ENCODE measurements at regions not wholly inside any gene's neighbourhood (a gene's known extent, or its start where the extent isn't known, plus 50 kb on each side); places are given as distances from the start of the nearest gene placed in this dataset.

- Histone ChIP-seq H3K4me1 (ENCODE audit: control insufficient read depth, insufficient read depth, low read length, poor library complexity, severe bottlenecking) (no peaks in the 10 kb centered on the region), H3K9me3 (ENCODE audit: control insufficient read depth, low read length) (no peaks in the 10 kb centered on the region), H3K27me3 (replicated peaks; ENCODE audit: control insufficient read depth, insufficient read depth, low read length, poor library complexity, severe bottlenecking) (no peaks in the 10 kb centered on the region), H3K36me3 (ENCODE audit: control insufficient read depth, insufficient read depth, low read length) (no peaks in the 10 kb centered on the region), H3K27ac (ENCODE audit: insufficient read depth, low read length, poor library complexity, severe bottlenecking) (no peak overlapping the region), H3K4me3 (ENCODE audit: insufficient read depth, low read depth, low read length, poor library complexity, severe bottlenecking) (no peak overlapping the region)
- no peak for DNase-seq
Observed at GRCh38 chr7:68576366-68576765, 1021.9 kb upstream of the AUTS2 start.

DNA sequence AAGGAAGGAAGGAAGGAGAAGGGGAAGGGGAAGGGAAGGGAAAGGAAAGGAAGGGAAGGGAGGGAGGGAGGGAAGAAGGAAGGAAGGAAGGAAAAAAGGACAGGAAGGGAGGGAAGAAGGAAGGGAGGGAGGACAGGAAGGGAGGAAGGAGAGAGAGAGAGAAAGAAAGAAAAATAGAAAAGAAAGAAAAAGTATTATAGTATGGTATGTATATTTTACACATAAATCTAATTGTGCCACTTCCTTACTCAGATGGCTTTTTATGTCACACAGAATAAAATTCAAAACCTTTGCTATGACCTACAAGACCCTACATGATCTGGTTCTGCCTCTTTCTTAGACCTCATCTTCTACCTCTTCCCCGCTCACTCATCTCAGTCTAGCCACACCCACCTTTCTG is 1016.9 kb upstream of the AUTS2 start:
- Histone ChIP-seq H3K27ac (ENCODE audit: insufficient read depth, low read length, poor library complexity, severe bottlenecking) (no peak overlapping the region), H3K36me3 (ENCODE audit: control insufficient read depth, insufficient read depth, low read length) (no peaks in the 10 kb centered on the region), H3K27me3 (replicated peaks; ENCODE audit: control insufficient read depth, insufficient read depth, low read length, poor library complexity, severe bottlenecking) (no peaks in the 10 kb centered on the region), H3K4me1 (ENCODE audit: control insufficient read depth, insufficient read depth, low read length, poor library complexity, severe bottlenecking) (no peaks in the 10 kb centered on the region), H3K9me3 (ENCODE audit: control insufficient read depth, low read length) (no peaks in the 10 kb centered on the region), H3K4me3 (ENCODE audit: insufficient read depth, low read depth, low read length, poor library complexity, severe bottlenecking) (no peak overlapping the region)
- no peak for DNase-seq

DNA sequence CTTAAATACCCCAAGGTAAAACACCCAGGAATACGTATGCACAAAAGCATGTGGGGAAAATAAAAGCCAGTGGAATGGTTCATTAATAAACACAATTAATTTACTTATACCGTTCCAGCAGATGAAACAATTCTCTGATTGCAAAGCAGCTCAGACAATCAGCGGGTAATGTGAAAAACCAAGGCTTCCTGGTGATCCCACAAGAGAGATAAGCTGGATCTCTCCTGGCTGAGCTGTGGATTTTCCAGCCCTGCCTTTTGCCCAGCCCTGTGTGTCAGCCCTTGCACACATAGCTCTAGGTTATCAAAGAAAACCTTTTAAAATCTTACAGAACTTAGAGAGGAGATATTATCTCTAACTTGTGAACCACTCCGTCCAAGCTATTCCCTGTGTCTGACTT is 1010.7 kb upstream of the AUTS2 start:
- H3K27ac ChIP-seq (ENCODE audit: insufficient read depth, low read length, poor library complexity, severe bottlenecking): no peak overlapping the region
- no peaks in the 10 kb centered on the region for H3K27me3 ChIP-seq (replicated peaks; ENCODE audit: control insufficient read depth, insufficient read depth, low read length, poor library complexity, severe bottlenecking)
- DNase-seq: no peak
- no peak overlapping the region for H3K4me3 ChIP-seq (ENCODE audit: insufficient read depth, low read depth, low read length, poor library complexity, severe bottlenecking)
- no peaks in the 10 kb centered on the region for H3K9me3 ChIP-seq (ENCODE audit: control insufficient read depth, low read length)
- H3K36me3 ChIP-seq (ENCODE audit: control insufficient read depth, insufficient read depth, low read length): no peaks in the 10 kb centered on the region
- no peaks in the 10 kb centered on the region for H3K4me1 ChIP-seq (ENCODE audit: control insufficient read depth, insufficient read depth, low read length, poor library complexity, severe bottlenecking)

DNA sequence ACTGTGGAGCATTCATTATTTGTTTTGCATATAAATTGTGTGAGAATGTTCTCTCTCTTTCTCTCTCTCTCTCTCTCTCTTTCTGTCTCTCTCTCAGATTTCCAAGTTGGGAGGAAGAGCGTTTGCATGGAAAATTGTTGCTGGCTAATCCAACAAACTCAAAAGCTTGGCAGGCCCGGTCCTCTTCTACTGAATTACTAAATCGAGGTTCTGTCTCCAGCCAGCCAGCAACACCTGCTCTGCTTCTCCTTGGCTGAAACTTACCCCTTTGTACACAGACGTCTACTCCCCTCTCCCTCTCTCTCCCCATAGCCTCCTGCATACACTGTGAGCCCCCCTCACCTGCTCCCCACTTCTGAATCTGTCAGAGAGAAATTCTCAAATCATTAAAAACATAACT is 996.4 kb upstream of the AUTS2 start:
- Histone ChIP-seq H3K27me3 (replicated peaks; ENCODE audit: control insufficient read depth, insufficient read depth, low read length, poor library complexity, severe bottlenecking) (no peaks in the 10 kb centered on the region), H3K4me1 (ENCODE audit: control insufficient read depth, insufficient read depth, low read length, poor library complexity, severe bottlenecking) (no peaks in the 10 kb centered on the region), H3K36me3 (ENCODE audit: control insufficient read depth, insufficient read depth, low read length) (no peaks in the 10 kb centered on the region), H3K4me3 (ENCODE audit: insufficient read depth, low read depth, low read length, poor library complexity, severe bottlenecking) (no peak overlapping the region), H3K27ac (ENCODE audit: insufficient read depth, low read length, poor library complexity, severe bottlenecking) (no peak overlapping the region), H3K9me3 (ENCODE audit: control insufficient read depth, low read length) (no peaks in the 10 kb centered on the region)
- no peak for DNase-seq

- no peaks in the 10 kb centered on the region for H3K27me3 ChIP-seq (replicated peaks; ENCODE audit: control insufficient read depth, insufficient read depth, low read length, poor library complexity, severe bottlenecking)
Observed at GRCh38 chr7:68604541-68604940, 993.7 kb upstream of the AUTS2 start.

DNA sequence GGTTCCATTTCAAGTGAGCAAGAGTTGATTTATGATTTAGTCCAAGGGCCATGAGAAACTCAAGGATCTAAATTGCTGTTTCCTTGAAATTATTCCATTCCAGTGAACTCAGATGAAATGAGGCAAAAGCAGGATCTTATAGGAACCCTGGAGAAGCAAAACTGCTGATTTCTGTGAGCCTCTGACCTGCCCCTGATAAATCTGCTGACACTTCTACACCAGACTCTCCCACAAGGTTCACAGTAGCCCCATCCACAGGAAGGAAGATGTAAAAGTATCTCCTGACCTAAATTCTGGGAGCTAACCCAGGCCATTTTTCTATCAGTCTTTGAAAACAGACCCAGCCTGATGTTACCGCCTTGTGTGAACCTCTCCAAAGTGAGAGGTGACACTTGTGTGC is 987.6 kb upstream of the AUTS2 start:
- DNase-seq: no peak
- Histone ChIP-seq H3K36me3 (ENCODE audit: control insufficient read depth, insufficient read depth, low read length) (no peaks in the 10 kb centered on the region), H3K9me3 (ENCODE audit: control insufficient read depth, low read length) (peaks cover 7% of the 10 kb centered on the region), H3K27ac (ENCODE audit: insufficient read depth, low read length, poor library complexity, severe bottlenecking) (no peak overlapping the region), H3K4me3 (ENCODE audit: insufficient read depth, low read depth, low read length, poor library complexity, severe bottlenecking) (no peak overlapping the region), H3K27me3 (replicated peaks; ENCODE audit: control insufficient read depth, insufficient read depth, low read length, poor library complexity, severe bottlenecking) (no peaks in the 10 kb centered on the region), H3K4me1 (ENCODE audit: control insufficient read depth, insufficient read depth, low read length, poor library complexity, severe bottlenecking) (no peaks in the 10 kb centered on the region)

More at GRCh38 chr7:68604541-68604940, 993.7 kb upstream of the AUTS2 start:
- H3K27ac ChIP-seq (ENCODE audit: insufficient read depth, low read length, poor library complexity, severe bottlenecking): no peak overlapping the region
- no peaks in the 10 kb centered on the region for H3K4me1 ChIP-seq (ENCODE audit: control insufficient read depth, insufficient read depth, low read length, poor library complexity, severe bottlenecking)
- H3K9me3 ChIP-seq (ENCODE audit: control insufficient read depth, low read length): peaks cover 7% of the 10 kb centered on the region
- no peak overlapping the region for H3K4me3 ChIP-seq (ENCODE audit: insufficient read depth, low read depth, low read length, poor library complexity, severe bottlenecking)
- no peak for DNase-seq
- no peaks in the 10 kb centered on the region for H3K36me3 ChIP-seq (ENCODE audit: control insufficient read depth, insufficient read depth, low read length)

DNA sequence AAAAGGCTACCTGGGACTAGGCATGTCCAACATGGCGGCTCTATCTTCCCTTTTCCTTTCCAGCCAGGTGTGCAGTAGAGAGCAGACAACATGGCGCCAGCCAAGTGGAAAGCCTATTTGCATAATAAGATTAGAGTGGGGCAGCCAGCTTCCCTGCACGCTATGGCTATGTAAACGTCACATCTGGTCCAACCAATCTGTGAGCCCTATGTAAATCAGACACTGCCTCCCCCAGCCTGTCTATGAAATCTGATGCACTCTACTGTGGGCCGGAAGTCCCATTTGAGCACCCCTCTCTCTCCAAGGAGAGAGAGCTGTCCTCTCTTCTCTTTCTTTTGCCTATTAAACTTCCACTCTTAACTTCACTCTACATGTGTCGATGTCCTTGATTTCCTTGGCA is 984.9 kb upstream of the AUTS2 start:
- Histone ChIP-seq H3K4me3 (ENCODE audit: insufficient read depth, low read depth, low read length, poor library complexity, severe bottlenecking) (no peak overlapping the region), H3K36me3 (ENCODE audit: control insufficient read depth, insufficient read depth, low read length) (no peaks in the 10 kb centered on the region), H3K27ac (ENCODE audit: insufficient read depth, low read length, poor library complexity, severe bottlenecking) (no peak overlapping the region), H3K27me3 (replicated peaks; ENCODE audit: control insufficient read depth, insufficient read depth, low read length, poor library complexity, severe bottlenecking) (no peaks in the 10 kb centered on the region), H3K4me1 (ENCODE audit: control insufficient read depth, insufficient read depth, low read length, poor library complexity, severe bottlenecking) (no peaks in the 10 kb centered on the region), H3K9me3 (ENCODE audit: control insufficient read depth, low read length) (peaks cover 9% of the 10 kb centered on the region)
- DNase-seq: no peak

- Histone ChIP-seq H3K9me3 (ENCODE audit: control insufficient read depth, low read length) (peaks cover 9% of the 10 kb centered on the region), H3K4me3 (ENCODE audit: insufficient read depth, low read depth, low read length, poor library complexity, severe bottlenecking) (no peak overlapping the region), H3K4me1 (ENCODE audit: control insufficient read depth, insufficient read depth, low read length, poor library complexity, severe bottlenecking) (no peaks in the 10 kb centered on the region), H3K27me3 (replicated peaks; ENCODE audit: control insufficient read depth, insufficient read depth, low read length, poor library complexity, severe bottlenecking) (no peaks in the 10 kb centered on the region), H3K36me3 (ENCODE audit: control insufficient read depth, insufficient read depth, low read length) (no peaks in the 10 kb centered on the region), H3K27ac (ENCODE audit: insufficient read depth, low read length, poor library complexity, severe bottlenecking) (no peak overlapping the region)
- no peak for DNase-seq
Observed at GRCh38 chr7:68613897-68614296, 984.4 kb upstream of the AUTS2 start.

DNA sequence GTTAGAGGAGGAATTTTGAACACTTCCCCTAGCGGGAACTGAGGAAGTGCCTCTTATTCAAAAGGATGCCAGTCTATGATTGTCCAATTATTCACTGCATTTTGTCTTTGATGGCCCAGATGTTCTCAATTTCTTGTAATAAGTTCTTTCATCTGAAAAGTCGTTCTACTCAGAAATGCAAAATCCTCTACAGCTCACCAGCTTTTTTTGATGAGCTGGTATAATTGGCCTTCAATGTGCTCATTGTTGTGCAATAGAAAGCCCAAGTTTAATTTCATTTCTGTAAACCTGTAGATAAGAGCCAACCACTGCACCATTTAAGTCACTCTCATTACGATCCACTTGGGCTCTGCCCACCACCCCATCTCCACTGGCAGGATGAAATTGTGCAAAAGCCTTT is 978.7 kb upstream of the AUTS2 start:
- no peaks in the 10 kb centered on the region for H3K36me3 ChIP-seq (ENCODE audit: control insufficient read depth, insufficient read depth, low read length)
- no peaks in the 10 kb centered on the region for H3K27me3 ChIP-seq (replicated peaks; ENCODE audit: control insufficient read depth, insufficient read depth, low read length, poor library complexity, severe bottlenecking)
- no peak overlapping the region for H3K4me3 ChIP-seq (ENCODE audit: insufficient read depth, low read depth, low read length, poor library complexity, severe bottlenecking)
- no peak for DNase-seq
- no peaks in the 10 kb centered on the region for H3K4me1 ChIP-seq (ENCODE audit: control insufficient read depth, insufficient read depth, low read length, poor library complexity, severe bottlenecking)
- no peak overlapping the region for H3K27ac ChIP-seq (ENCODE audit: insufficient read depth, low read length, poor library complexity, severe bottlenecking)
- H3K9me3 ChIP-seq (ENCODE audit: control insufficient read depth, low read length): peaks cover 9% of the 10 kb centered on the region

DNA sequence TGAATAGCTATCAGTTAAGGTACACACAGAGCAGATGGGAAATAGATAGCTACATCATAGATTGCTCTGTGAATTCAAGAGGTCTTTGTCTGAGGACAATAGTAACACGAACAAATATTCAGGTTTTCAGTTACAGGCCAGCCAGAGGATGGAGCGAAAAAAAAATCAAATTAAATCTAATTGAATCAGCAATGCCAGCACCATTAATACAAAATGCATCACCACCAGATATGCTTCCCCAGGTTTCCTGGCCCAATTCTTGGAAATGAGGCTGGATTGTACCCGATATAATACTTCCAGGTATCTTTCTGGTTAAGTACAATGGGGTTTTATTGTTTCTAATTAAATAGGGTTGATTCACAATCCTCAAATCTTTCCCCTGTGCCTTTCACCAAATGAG is 975.8 kb upstream of the AUTS2 start:
- no peaks in the 10 kb centered on the region for H3K36me3 ChIP-seq (ENCODE audit: control insufficient read depth, insufficient read depth, low read length)
- no peaks in the 10 kb centered on the region for H3K9me3 ChIP-seq (ENCODE audit: control insufficient read depth, low read length)
- no peaks in the 10 kb centered on the region for H3K27me3 ChIP-seq (replicated peaks; ENCODE audit: control insufficient read depth, insufficient read depth, low read length, poor library complexity, severe bottlenecking)
- H3K27ac ChIP-seq (ENCODE audit: insufficient read depth, low read length, poor library complexity, severe bottlenecking): no peak overlapping the region
- no peaks in the 10 kb centered on the region for H3K4me1 ChIP-seq (ENCODE audit: control insufficient read depth, insufficient read depth, low read length, poor library complexity, severe bottlenecking)
- DNase-seq: no peak
- H3K4me3 ChIP-seq (ENCODE audit: insufficient read depth, low read depth, low read length, poor library complexity, severe bottlenecking): no peak overlapping the region

- Histone ChIP-seq H3K4me3 (ENCODE audit: insufficient read depth, low read depth, low read length, poor library complexity, severe bottlenecking) (no peak overlapping the region), H3K9me3 (ENCODE audit: control insufficient read depth, low read length) (no peaks in the 10 kb centered on the region), H3K27me3 (replicated peaks; ENCODE audit: control insufficient read depth, insufficient read depth, low read length, poor library complexity, severe bottlenecking) (no peaks in the 10 kb centered on the region), H3K36me3 (ENCODE audit: control insufficient read depth, insufficient read depth, low read length) (no peaks in the 10 kb centered on the region), H3K4me1 (ENCODE audit: control insufficient read depth, insufficient read depth, low read length, poor library complexity, severe bottlenecking) (no peaks in the 10 kb centered on the region), H3K27ac (ENCODE audit: insufficient read depth, low read length, poor library complexity, severe bottlenecking) (no peak overlapping the region)
- DNase-seq: no peak
Observed at GRCh38 chr7:68623030-68623429, 975.2 kb upstream of the AUTS2 start.
